Effector memory CD4-positive, alpha-beta T cell (primary cell): ENCODE measurements at regions not wholly inside any gene's neighbourhood (a gene's known extent, or its start where the extent isn't known, plus 50 kb on each side); places are given as distances from the start of the nearest gene placed in this dataset.

Experiments used
- DNase-seq, 3 donors: peaks; one replicate each; pipeline ENCODE4 v3.0.0-alpha.2; 2020
- H3K27ac ChIP-seq: 2 replicates; pipeline ENCODE4 v1.7.0; 2013; ENCODE audit warnings: mild to moderate bottlenecking, low read length, moderate library complexity; ENCODE audit not compliant: insufficient read depth, poor library complexity, severe bottlenecking
- H3K27me3 ChIP-seq: replicated peaks from 2 replicates; pipeline ENCODE4 v1.7.0; 2013; ENCODE audit warnings: mild to moderate bottlenecking, low read length; ENCODE audit not compliant: insufficient read depth, control insufficient read depth, poor library complexity, severe bottlenecking
- H3K36me3 ChIP-seq: 2 replicates; pipeline ENCODE4 v1.7.0; 2013; ENCODE audit warnings: mild to moderate bottlenecking, low read length, moderate library complexity; ENCODE audit not compliant: control insufficient read depth, insufficient read depth
- H3K4me1 ChIP-seq: 2 replicates; pipeline ENCODE4 v1.7.0; 2013; ENCODE audit warnings: low read length, mild to moderate bottlenecking; ENCODE audit not compliant: control insufficient read depth, insufficient read depth, poor library complexity, severe bottlenecking
- H3K4me3 ChIP-seq: 2 replicates; pipeline ENCODE4 v1.7.0; 2013; ENCODE audit warnings: low read length, low read depth, mild to moderate bottlenecking; ENCODE audit not compliant: insufficient read depth, poor library complexity, severe bottlenecking
- H3K9me3 ChIP-seq: 2 replicates; pipeline ENCODE4 v1.7.0; 2013; ENCODE audit warnings: mild to moderate bottlenecking, low read length, moderate library complexity; ENCODE audit not compliant: control insufficient read depth

- no peak for DNase-seq
- peaks cover 14% of the 10 kb centered on the region for H3K27me3 ChIP-seq
- H3K4me1 ChIP-seq: peaks cover 6% of the 10 kb centered on the region
- no peaks in the 10 kb centered on the region for H3K36me3 ChIP-seq
- no peak overlapping the region for H3K4me3 ChIP-seq
- H3K27ac ChIP-seq: no peak overlapping the region
- no peaks in the 10 kb centered on the region for H3K9me3 ChIP-seq
Measured at GRCh38 chr1:18557621-18558465, 72.8 kb upstream of the PAX7 start.

- Histone ChIP-seq H3K4me3 (no peak overlapping the region), H3K4me1 (peaks cover 6% of the 10 kb centered on the region), H3K36me3 (no peaks in the 10 kb centered on the region), H3K9me3 (no peaks in the 10 kb centered on the region), H3K27ac (no peak overlapping the region), H3K27me3 (peaks cover 14% of the 10 kb centered on the region)
- no peak for DNase-seq
Measured at GRCh38 chr1:18560692-18561091, 70.0 kb upstream of the PAX7 start.

- no peak overlapping the region for H3K27ac ChIP-seq
- no peaks in the 10 kb centered on the region for H3K36me3 ChIP-seq
- peaks cover 10% of the 10 kb centered on the region for H3K27me3 ChIP-seq
- H3K4me3 ChIP-seq: no peak overlapping the region
- H3K4me1 ChIP-seq: peaks cover 6% of the 10 kb centered on the region
- H3K9me3 ChIP-seq: no peaks in the 10 kb centered on the region
- DNase-seq: no peak
Measured at GRCh38 chr1:18561967-18562366, 68.7 kb upstream of the PAX7 start.

GRCh38 chr1:18564676-18565075 is 66.0 kb upstream of the PAX7 start:
- no peaks in the 10 kb centered on the region for H3K36me3 ChIP-seq
- no peak overlapping the region for H3K4me3 ChIP-seq
- H3K9me3 ChIP-seq: no peaks in the 10 kb centered on the region
- H3K27me3 ChIP-seq: peaks cover 10% of the 10 kb centered on the region
- H3K27ac ChIP-seq: no peak overlapping the region
- H3K4me1 ChIP-seq: no peaks in the 10 kb centered on the region
- no peak for DNase-seq

- no peaks in the 10 kb centered on the region for H3K9me3 ChIP-seq
- DNase-seq: no peak
- H3K27me3 ChIP-seq: peaks cover 10% of the 10 kb centered on the region
- H3K27ac ChIP-seq: no peak overlapping the region
- H3K4me1 ChIP-seq: no peaks in the 10 kb centered on the region
- no peak overlapping the region for H3K4me3 ChIP-seq
- H3K36me3 ChIP-seq: no peaks in the 10 kb centered on the region
Measured at GRCh38 chr1:18565321-18565720, 65.3 kb upstream of the PAX7 start.

- Histone ChIP-seq H3K9me3 (no peaks in the 10 kb centered on the region), H3K27me3 (peaks cover under 1% of the 10 kb centered on the region), H3K4me3 (no peak overlapping the region), H3K36me3 (no peaks in the 10 kb centered on the region), H3K27ac (no peak overlapping the region), H3K4me1 (no peaks in the 10 kb centered on the region)
- no peak for DNase-seq
Measured at GRCh38 chr1:18568489-18568888, 62.2 kb upstream of the PAX7 start.

- Histone ChIP-seq H3K4me3 (no peak overlapping the region), H3K4me1 (no peaks in the 10 kb centered on the region), H3K9me3 (no peaks in the 10 kb centered on the region), H3K27ac (no peak overlapping the region), H3K36me3 (no peaks in the 10 kb centered on the region), H3K27me3 (no peaks in the 10 kb centered on the region)
- no peak for DNase-seq
Measured at GRCh38 chr1:18569251-18569650, 61.4 kb upstream of the PAX7 start.

GRCh38 chr1:18569811-18570545 is 60.7 kb upstream of the PAX7 start:
- DNase-seq: no peak
- Histone ChIP-seq H3K27me3 (no peaks in the 10 kb centered on the region), H3K36me3 (no peaks in the 10 kb centered on the region), H3K9me3 (no peaks in the 10 kb centered on the region), H3K4me1 (no peaks in the 10 kb centered on the region), H3K4me3 (no peak overlapping the region), H3K27ac (no peak overlapping the region)

GRCh38 chr1:18571275-18571674 is 59.4 kb upstream of the PAX7 start:
- Histone ChIP-seq H3K4me3 (no peak overlapping the region), H3K27ac (no peak overlapping the region), H3K36me3 (no peaks in the 10 kb centered on the region), H3K27me3 (no peaks in the 10 kb centered on the region), H3K9me3 (no peaks in the 10 kb centered on the region), H3K4me1 (no peaks in the 10 kb centered on the region)
- no peak for DNase-seq
